ENCODE measurements at regions not wholly inside any gene's neighbourhood (a gene's known extent, or its start where the extent isn't known, plus 50 kb on each side); places are given as distances from the start of the nearest gene placed in this dataset.

DNA sequence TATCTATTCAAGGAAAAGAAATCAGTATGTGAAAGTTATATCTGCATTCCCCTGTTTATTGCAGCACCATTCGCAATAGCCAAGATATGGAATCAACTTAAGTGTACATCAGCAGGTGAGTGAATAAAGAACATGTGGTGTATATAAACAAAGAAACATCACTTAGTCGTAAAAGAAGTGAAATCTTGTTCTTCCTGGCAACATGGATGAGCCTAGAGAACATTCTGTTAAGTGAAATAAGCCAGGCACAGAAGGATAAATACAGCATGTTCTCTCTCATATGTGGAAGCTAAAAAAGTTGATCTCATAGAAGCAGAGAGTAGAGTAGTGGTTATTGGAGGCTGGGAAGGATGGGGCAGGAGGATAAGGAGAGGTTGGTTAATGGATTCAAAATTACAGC is 287.9 kb upstream of the FERMT1 start:
- no peak for TF ChIP-seq GATA2 (IDR thresholded peaks at IDR 0.05; ENCODE audit: low read depth, low read length)
- no peak for TF ChIP-seq GATA3 (IDR thresholded peaks at IDR 0.05; ENCODE audit: low read depth, low read length)

All from SH-SY5Y (cell line).